Omental fat pad (tissue), 3 donors: ENCODE measurements at regions not wholly inside any gene's neighbourhood (a gene's known extent, or its start where the extent isn't known, plus 50 kb on each side); places are given as distances from the start of the nearest gene placed in this dataset.

Source experiments
- ATAC-seq: fragments of 150-250 bp; one replicate; pipeline ENCODE4 v1.9.1; 2016; ENCODE audit warnings: mild to moderate bottlenecking, moderate library complexity; ENCODE audit not compliant: low FRiP score
- DNase-seq: peaks from one replicate; pipeline ENCODE4 v3.0.0-alpha.2; 2019; ENCODE audit warnings: low spot score
- CTCF ChIP-seq, 3 donors: fragments of 450-650 bp; IDR thresholded peaks; one replicate each; pipeline ENCODE4 v1.5.1; 2016 to 2017; ENCODE audit warnings: antibody characterized with exemption in 3 of 3, mild to moderate bottlenecking in 3 of 3, moderate library complexity in 2 of 3

- ATAC-seq (no peak), DNase-seq (no peak)
- TF ChIP-seq CTCF (IDR thresholded peaks at IDR 0.05) = no peak
Observed at GRCh38 chr10:33753389-33753788, 418.9 kb upstream of the NRP1 start.

- ATAC-seq = no peak
- no peak for TF ChIP-seq CTCF (IDR thresholded peaks at IDR 0.05)
- no peak for DNase-seq
Observed at GRCh38 chr10:33749790-33750189, 415.3 kb upstream of the NRP1 start.

GRCh38 chr10:33749067-33749735, 414.7 kb upstream of the NRP1 start:
- no peak for DNase-seq

DNA sequence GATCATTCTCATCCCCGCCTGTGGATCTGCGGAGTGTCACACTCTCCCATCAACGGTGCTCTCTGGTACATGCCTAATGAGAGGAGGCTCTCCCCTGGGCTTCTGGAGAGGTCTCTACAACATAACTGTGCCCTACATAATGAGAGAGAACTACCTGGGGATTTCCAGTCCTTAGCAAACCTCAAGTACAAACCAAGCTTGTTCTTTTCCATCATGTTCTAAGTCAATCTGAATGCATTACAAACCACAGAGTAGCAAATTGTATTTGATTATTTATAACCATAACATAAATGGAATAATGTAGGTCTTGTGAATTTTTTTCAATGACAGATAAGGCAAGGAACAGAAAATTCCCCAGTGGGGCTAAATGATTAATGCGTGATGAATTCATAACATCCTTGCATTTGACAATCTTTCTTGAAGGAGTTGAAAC, 412.4 kb upstream of the NRP1 start:
- ATAC-seq (no peak), DNase-seq (no peak)
- no peak for TF ChIP-seq CTCF (IDR thresholded peaks at IDR 0.05)

More at GRCh38 chr10:33749067-33749735, 414.7 kb upstream of the NRP1 start:
- TF ChIP-seq CTCF (IDR thresholded peaks at IDR 0.05) = no peak
- ATAC-seq = no peak

- DNase-seq = no peak
- ATAC-seq = no peak
- TF ChIP-seq CTCF (IDR thresholded peaks at IDR 0.05) = no peak
Observed at GRCh38 chr10:33746186-33746585, 411.7 kb upstream of the NRP1 start.

DNA sequence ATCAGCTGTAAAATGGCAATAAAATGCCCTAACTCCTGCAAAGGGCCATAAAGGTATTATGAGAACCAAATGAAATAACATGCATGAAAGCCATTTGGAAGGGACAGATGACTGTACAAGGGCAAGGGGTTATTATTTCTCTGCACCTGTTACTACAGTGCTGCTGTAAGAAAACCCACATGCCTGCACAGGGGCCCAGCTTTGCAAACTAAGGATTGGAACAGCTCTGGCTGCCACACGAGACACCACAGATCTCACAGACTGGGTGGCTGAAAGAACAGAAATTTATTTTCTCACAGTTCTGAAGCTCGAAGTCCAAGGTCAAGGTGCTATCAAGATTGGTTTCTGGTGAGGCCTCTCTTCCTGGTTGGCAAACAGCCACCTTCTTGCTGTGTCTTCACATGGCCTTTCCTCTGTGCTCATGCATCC, 409.0 kb upstream of the NRP1 start:
- DNase-seq (no peak), ATAC-seq (no peak)
- TF ChIP-seq CTCF (IDR thresholded peaks at IDR 0.05) = no peak

DNA sequence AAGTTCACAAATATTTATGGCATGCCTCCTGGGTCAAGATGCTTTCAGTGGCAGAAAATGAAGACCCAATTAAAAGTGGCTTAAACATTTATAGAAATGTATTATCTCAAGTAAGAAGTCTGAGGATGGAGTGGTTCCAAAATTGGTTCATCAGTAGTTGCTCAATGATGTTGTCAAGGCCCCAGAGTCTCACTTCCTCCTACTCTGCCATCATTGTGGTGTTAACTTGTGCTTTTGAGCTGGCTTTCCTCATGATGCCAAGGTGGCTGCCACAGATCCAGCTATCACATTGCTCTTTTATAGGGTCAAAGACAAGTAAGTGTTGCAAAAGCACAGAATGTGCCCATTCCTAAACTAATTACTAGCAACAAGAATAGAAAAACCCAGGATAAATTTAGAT, 404.6 kb upstream of the NRP1 start:
- DNase-seq (no peak), ATAC-seq (no peak)
- TF ChIP-seq CTCF (IDR thresholded peaks at IDR 0.05) = no peak
